Retinal pigment epithelial cell (primary cell): ENCODE measurements at regions not wholly inside any gene's neighbourhood (a gene's known extent, or its start where the extent isn't known, plus 50 kb on each side); places are given as distances from the start of the nearest gene placed in this dataset.

ENCODE experiments used
- DNase-seq: peaks from one replicate; pipeline ENCODE4 v3.0.0-alpha.2; 2010; ENCODE audit warnings: low read depth
- H3K4me3 ChIP-seq: 2 replicates; pipeline ENCODE4 v1.5.1; 2011; ENCODE audit warnings: mild to moderate bottlenecking, low read length, control low read depth, moderate library complexity
- CTCF ChIP-seq: conservative IDR thresholded peaks from 2 replicates; pipeline ENCODE4 v1.5.1; 2011; ENCODE audit warnings: low read depth, low read length, control low read depth, inconsistent platforms

DNA sequence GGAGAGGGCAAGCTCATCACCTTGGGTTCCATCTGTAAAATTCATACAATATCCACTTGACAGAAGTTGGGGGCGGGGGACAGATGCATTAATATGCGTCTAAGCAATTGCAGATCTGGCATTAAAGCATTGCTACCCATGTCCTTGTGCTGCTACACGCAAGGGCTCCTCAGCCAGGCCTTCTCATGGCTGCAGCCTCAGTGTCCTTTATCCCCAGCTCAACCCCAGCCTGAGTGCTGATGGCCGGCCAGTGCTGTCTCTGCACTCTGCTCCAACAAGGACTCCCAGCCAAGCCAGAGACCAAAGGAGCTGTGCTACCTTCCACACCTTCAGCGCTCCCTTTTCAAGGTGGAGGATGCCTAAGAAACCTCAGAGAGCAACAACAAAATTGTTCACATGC lies 188.5 kb upstream of the STXBP5 start:
- no peak overlapping the region for H3K4me3 ChIP-seq
- DNase-seq: no peak
- no peak for TF ChIP-seq CTCF

GRCh38 chr6:147016440-147016839 lies 187.8 kb upstream of the STXBP5 start:
- DNase-seq: no peak
- H3K4me3 ChIP-seq: no peak overlapping the region
- no peak for TF ChIP-seq CTCF

- no peak for TF ChIP-seq CTCF
- no peak for DNase-seq
Observed at GRCh38 chr6:147017153-147017552, 187.1 kb upstream of the STXBP5 start.

DNA sequence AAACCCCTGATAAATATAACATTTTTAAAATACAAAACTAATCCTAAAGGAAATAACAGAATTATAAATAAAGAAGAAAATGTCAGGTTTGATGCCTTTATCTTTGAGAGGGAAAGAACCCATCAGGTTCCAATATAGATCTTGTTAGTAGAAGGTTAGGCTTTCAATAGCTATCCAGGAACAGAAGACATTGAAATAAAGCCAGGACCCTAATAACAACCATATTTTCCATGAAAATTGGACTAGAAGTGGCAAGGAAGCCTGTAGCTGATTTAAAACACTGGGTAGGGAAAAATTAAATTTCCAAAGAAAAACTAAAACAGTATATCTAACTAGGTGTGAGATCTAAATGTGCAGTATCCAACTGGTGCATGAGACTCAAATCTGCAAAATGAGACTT lies 185.2 kb upstream of the STXBP5 start:
- no peak for DNase-seq
- no peak for TF ChIP-seq CTCF

More at GRCh38 chr6:147017153-147017552, 187.1 kb upstream of the STXBP5 start:
- no peak overlapping the region for H3K4me3 ChIP-seq

DNA sequence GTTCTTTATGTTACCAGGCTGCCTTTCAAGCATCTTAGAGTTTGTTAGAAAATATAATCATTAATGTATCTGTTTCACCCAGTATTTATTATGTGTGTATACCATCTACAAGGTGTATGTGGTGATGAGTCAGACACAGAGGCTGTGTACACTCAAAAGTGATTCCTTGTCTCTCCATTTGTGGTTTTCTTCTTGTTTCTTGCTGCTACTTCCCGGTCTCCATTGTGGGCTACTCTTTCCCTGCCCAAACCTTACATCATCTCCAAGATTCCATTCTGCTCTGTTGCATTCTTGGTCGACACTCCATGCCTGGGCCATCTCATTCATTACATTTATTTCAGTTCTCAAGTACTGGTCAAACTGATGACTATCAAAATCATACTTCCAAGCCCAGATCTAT lies 182.2 kb upstream of the STXBP5 start:
- H3K4me3 ChIP-seq: no peak overlapping the region
- no peak for TF ChIP-seq CTCF
- no peak for DNase-seq

More for the DNA sequence above, 185.2 kb upstream of the STXBP5 start:
- no peak overlapping the region for H3K4me3 ChIP-seq

GRCh38 chr6:147023148-147023547 lies 181.1 kb upstream of the STXBP5 start:
- no peak for DNase-seq
- no peak for TF ChIP-seq CTCF
- H3K4me3 ChIP-seq: no peak overlapping the region

DNA sequence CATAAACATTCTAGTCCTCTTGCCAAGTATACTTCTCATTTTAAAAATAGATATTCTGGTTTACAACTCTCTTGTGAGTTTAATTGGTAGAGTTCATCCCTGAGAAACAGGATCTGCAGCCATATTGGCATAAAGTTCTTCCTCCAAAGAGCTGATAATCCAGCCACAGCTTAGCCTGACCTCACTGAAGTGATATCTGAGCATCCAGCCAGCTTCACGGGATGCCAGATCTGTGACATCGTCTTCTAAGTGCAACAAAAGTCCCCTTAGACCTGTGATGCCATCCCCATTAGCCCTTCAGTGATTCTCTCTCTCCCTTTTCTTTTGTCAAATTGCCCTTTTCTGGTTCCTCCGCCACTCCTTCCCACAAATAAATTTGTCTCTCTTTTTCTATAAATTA lies 180.6 kb upstream of the STXBP5 start:
- no peak overlapping the region for H3K4me3 ChIP-seq
- TF ChIP-seq CTCF: no peak
- DNase-seq: no peak
